Kidney (tissue), 13 donors: ENCODE measurements at regions not wholly inside any gene's neighbourhood (a gene's known extent, or its start where the extent isn't known, plus 50 kb on each side); places are given as distances from the start of the nearest gene placed in this dataset.

Experiments
- DNase-seq, 5 donors: peaks; one replicate each; pipeline ENCODE4 v3.0.0-alpha.2; 2013 to 2020
- FAIRE-seq: peaks from 2 replicates; lab custom pipeline; 2012; peaks lifted over from hg19 to GRCh38; lab: Jason Lieb, UNC
- H3K27ac ChIP-seq, 2 donors: one replicate each; pipeline ENCODE4 v1.7.0; 2013; ENCODE audit warnings: low read depth in 2 of 2, low read length in 2 of 2, inconsistent platforms in 1 of 2
- H3K27me3 ChIP-seq: one replicate; pipeline ENCODE4 v1.7.1; 2013; ENCODE audit warnings: low read length, inconsistent platforms; ENCODE audit not compliant: control insufficient read depth, insufficient read depth
- H3K36me3 ChIP-seq, 3 donors: one replicate each; pipeline versions ENCODE4 v1.7.0 to v1.7.1; 2013; ENCODE audit warnings: low read length in 3 of 3, control low read depth in 1 of 3, inconsistent platforms in 1 of 3; ENCODE audit not compliant: insufficient read depth in 3 of 3, control insufficient read depth in 2 of 3
- H3K4me1 ChIP-seq, 3 donors: one replicate each; pipeline versions ENCODE4 v1.7.0 to v1.7.1; 2013; ENCODE audit warnings: low read length in 3 of 3, inconsistent platforms in 1 of 3, low read depth in 1 of 3; ENCODE audit not compliant: control insufficient read depth in 2 of 3, insufficient read depth in 2 of 3
- H3K4me3 ChIP-seq, 3 donors: one replicate each; pipeline versions ENCODE4 v1.7.0 to v1.8.1; 2013; ENCODE audit warnings: low read length in 3 of 3, control low read depth in 1 of 3, inconsistent platforms in 1 of 3
- H3K9ac ChIP-seq, 3 donors: one replicate each; pipeline versions ENCODE4 v1.7.0 to v1.7.1; 2013; ENCODE audit warnings: low read length in 3 of 3, control low read depth in 1 of 3, inconsistent platforms in 1 of 3
- H3K9me3 ChIP-seq, 3 donors: one replicate each; pipeline versions ENCODE4 v1.7.0 to v1.7.1; 2013; ENCODE audit warnings: low read length in 3 of 3, control low read depth in 1 of 3, inconsistent platforms in 1 of 3; ENCODE audit not compliant: control insufficient read depth in 2 of 3, insufficient read depth in 1 of 3
- CTCF ChIP-seq: IDR thresholded peaks from 3 replicates; pipeline ENCODE4 v1.5.1; 2012; ENCODE audit warnings: mild to moderate bottlenecking, moderate library complexity, borderline replicate concordance; ENCODE audit not compliant: insufficient read depth; ENCODE audit errors: extremely low read depth
- intact Hi-C: fragments of 100-400 bp; cut with DNase I; formaldehyde crosslinking; loops from one replicate; pipeline ENCODE4 v1.11.1; 2022
- donor health status: control.
- donor health status: control.
- donor health status: control.
- donor health status: control.
- donor health status: control.
- donor health status: DM: yes; HTN: yes; CAD: no.
- donor health status: Normal renal cell carcinoma (clear cell type).

DNA sequence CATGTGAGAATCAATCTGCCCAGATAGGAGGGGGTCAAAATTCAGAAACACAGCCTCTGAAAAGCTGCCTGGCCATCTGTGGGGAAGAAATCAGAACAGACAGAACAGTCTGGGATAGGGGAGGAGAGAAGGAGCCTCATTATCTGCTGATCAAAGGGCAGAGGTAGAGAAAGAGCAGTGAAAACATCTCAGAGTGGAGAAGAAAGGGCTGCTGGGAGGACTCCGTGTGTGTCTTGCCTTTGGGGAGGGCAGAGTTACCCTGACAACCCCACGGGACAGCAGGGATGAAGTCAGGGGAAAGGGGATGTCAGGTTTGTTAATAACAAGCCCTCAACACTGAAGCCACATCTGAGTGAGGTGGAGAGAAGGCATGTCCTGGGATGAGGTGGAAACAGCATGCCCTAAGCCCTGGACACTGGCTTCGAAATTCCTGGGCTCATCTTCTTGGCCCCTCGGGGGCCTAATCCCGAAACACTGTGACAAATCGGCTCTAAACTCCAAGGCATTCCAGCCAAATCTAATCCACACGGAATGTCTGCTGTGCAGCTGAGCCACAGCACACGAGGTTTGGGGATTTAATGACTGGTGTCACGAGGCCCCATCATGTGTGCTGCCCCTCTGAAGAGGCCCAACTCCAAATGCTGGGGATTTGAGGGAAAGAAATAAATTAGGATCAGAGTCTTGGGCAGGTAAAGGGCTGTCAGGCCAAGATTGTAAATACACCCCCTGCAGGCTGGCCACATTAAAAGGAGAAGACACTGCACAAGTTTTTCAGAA is 82.8 kb upstream of the FGFR2 start:
- no peak for FAIRE-seq
- Histone ChIP-seq H3K9ac (no peak overlapping the region), H3K9me3 (no peaks in the 10 kb centered on the region), H3K36me3 (no peaks in the 10 kb centered on the region), H3K27me3 (no peaks in the 10 kb centered on the region), H3K27ac (no peak overlapping the region), H3K4me3 (no peak overlapping the region), H3K4me1 (peaks cover 0 to 7% (median under 1%) of the 10 kb centered on the region in 3 donors)
- TF ChIP-seq CTCF: no peak
- DNase-seq: peak in 1 of 5 donors; percentile 46
- intact Hi-C loops: no loop called here

DNA sequence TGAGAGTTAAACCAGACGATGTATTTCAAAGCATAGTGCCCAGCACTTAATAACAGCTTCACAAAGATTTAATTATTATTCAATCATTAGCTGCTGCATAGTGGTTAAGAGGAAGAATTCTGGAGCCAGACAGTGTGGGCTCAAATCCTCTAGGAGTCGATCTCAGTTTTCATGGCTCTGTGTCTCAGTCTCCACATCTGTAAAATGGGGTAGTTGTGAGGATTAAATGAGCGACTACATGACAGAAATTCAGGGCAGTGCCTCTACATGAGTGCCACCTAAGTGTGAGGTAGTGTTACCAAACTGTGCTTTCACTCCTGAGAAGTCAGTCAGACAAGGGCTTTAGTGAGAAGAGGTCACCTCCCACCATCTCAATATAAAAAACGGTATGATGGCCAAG is 81.7 kb upstream of the FGFR2 start:
- intact Hi-C loops: no loop called here
- H3K9me3 ChIP-seq: no peaks in the 10 kb centered on the region
- no peak overlapping the region for H3K9ac ChIP-seq
- H3K4me1 ChIP-seq: peaks cover 0 to 7% (median 2%) of the 10 kb centered on the region in 3 donors
- no peaks in the 10 kb centered on the region for H3K36me3 ChIP-seq
- no peak overlapping the region for H3K4me3 ChIP-seq
- no peak for FAIRE-seq
- no peak for DNase-seq
- no peaks in the 10 kb centered on the region for H3K27me3 ChIP-seq
- no peak for TF ChIP-seq CTCF
- no peak overlapping the region for H3K27ac ChIP-seq

- H3K27me3 ChIP-seq: no peaks in the 10 kb centered on the region
- FAIRE-seq: no peak
- H3K27ac ChIP-seq: no peak overlapping the region
- intact Hi-C loops: no loop called here
- H3K4me3 ChIP-seq: no peak overlapping the region
- H3K9me3 ChIP-seq: no peaks in the 10 kb centered on the region
- peaks cover 0 to 5% (median 2%) of the 10 kb centered on the region in 3 donors for H3K4me1 ChIP-seq
- DNase-seq: no peak
- no peak for TF ChIP-seq CTCF
- no peaks in the 10 kb centered on the region for H3K36me3 ChIP-seq
- no peak overlapping the region for H3K9ac ChIP-seq
Observed at GRCh38 chr10:121678631-121679174, 80.5 kb upstream of the FGFR2 start.
